Prostate gland (tissue), 2 donors: ENCODE measurements at regions not wholly inside any gene's neighbourhood (a gene's known extent, or its start where the extent isn't known, plus 50 kb on each side); places are given as distances from the start of the nearest gene placed in this dataset.

Experiments used
- DNase-seq: peaks from one replicate; pipeline ENCODE4 v3.0.0-alpha.2; 2019; ENCODE audit warnings: low spot score
- H3K27ac ChIP-seq, 2 donors: fragments of 200-600 bp; sonication (generic); 2 replicates each; pipeline ENCODE4 v1.5.1; 2017 to 2019
- H3K27me3 ChIP-seq: fragments of 200-600 bp; sonication (generic); replicated peaks from 2 replicates; pipeline ENCODE4 v1.5.1; 2019; ENCODE audit not compliant: insufficient read depth
- H3K36me3 ChIP-seq, 2 donors: fragments of 200-600 bp; sonication (generic); 1 replicate in 1 of 2; 2 replicates in 1 of 2; pipeline versions ENCODE4 v1.5.1 to v1.8.1; 2017 to 2019
- H3K4me1 ChIP-seq: fragments of 200-600 bp; sonication (generic); replicated peaks from 2 replicates; pipeline ENCODE4 v1.5.1; 2019
- H3K4me3 ChIP-seq, 2 donors: fragments of 200-600 bp; sonication (generic); 2 replicates each; pipeline ENCODE4 v1.5.1; 2017 to 2019
- H3K9me3 ChIP-seq: fragments of 200-600 bp; sonication (generic); 2 replicates; pipeline ENCODE4 v1.5.1; 2017
- CTCF ChIP-seq, 4 experiments: fragments of 200-600 bp in 2 of 4; fragments of 450-650 bp in 2 of 4; sonication (generic) in 2 of 4; IDR thresholded peaks; 1 replicate in 3 of 4; 2 replicates in 1 of 4; pipeline ENCODE4 v1.5.1; 2016 to 2019; ENCODE audit warnings: antibody characterized with exemption in 4 of 4, mild to moderate bottlenecking in 2 of 4, moderate library complexity in 2 of 4
- POLR2A ChIP-seq: fragments of 450-650 bp; IDR thresholded peaks from one replicate; pipeline ENCODE4 v1.6.1; 2016; ENCODE audit warnings: antibody characterized with exemption, mild to moderate bottlenecking
- POLR2AphosphoS5 ChIP-seq: sonication (generic); formaldehyde crosslinking; IDR thresholded peaks from one replicate; pipeline ENCODE4 v1.6.1; 2017; ENCODE audit warnings: antibody characterized with exemption
- WGBS: methylation state at CpG from one replicate; pipeline ENCODE4 v1.1.5; 2018; 5-methylcytosine and 5-hydroxymethylcytosine counted together
- intact Hi-C: fragments of 100-400 bp; cut with DNase I; formaldehyde crosslinking; loops from one replicate; pipeline ENCODE4 v1.14.2; 2022

- no peak for DNase-seq
- no peaks in the 10 kb centered on the region for H3K9me3 ChIP-seq
- no peaks in the 10 kb centered on the region for H3K36me3 ChIP-seq
- no peak overlapping the region for H3K4me3 ChIP-seq
- intact Hi-C loops = no loop called here
- WGBS = 82% methylated on average over 4 of the region's 4 CpGs
- TF ChIP-seq CTCF (IDR thresholded peaks at IDR 0.05) = no peak
- no peak for TF ChIP-seq POLR2AphosphoS5
- TF ChIP-seq POLR2A = no peak
- no peaks in the 10 kb centered on the region for H3K4me1 ChIP-seq
- no peak overlapping the region for H3K27ac ChIP-seq
- no peaks in the 10 kb centered on the region for H3K27me3 ChIP-seq
These were observed 122.7 kb downstream of the MATN1 start for GRCh38 chr1:30600706-30601105.

- intact Hi-C loops = no loop called here
- DNase-seq = no peak
- Histone ChIP-seq H3K4me1 (no peaks in the 10 kb centered on the region), H3K4me3 (no peak overlapping the region), H3K36me3 (no peaks in the 10 kb centered on the region), H3K9me3 (no peaks in the 10 kb centered on the region), H3K27ac (no peak overlapping the region), H3K27me3 (no peaks in the 10 kb centered on the region)
- no peak for TF ChIP-seq CTCF (IDR thresholded peaks at IDR 0.05)
- no peak for TF ChIP-seq POLR2A
- no peak for TF ChIP-seq POLR2AphosphoS5
- WGBS = 70% methylated on average over 9 of the region's 9 CpGs
These were observed 123.1 kb downstream of the MATN1 start for GRCh38 chr1:30600258-30600657.

- intact Hi-C loops = no loop called here
- no peaks in the 10 kb centered on the region for H3K27me3 ChIP-seq
- DNase-seq = no peak
- H3K27ac ChIP-seq = no peak overlapping the region
- no peak overlapping the region for H3K4me3 ChIP-seq
- WGBS = 78% methylated on average over 5 of the region's 5 CpGs
- H3K9me3 ChIP-seq = no peaks in the 10 kb centered on the region
- no peaks in the 10 kb centered on the region for H3K4me1 ChIP-seq
- no peaks in the 10 kb centered on the region for H3K36me3 ChIP-seq
- no peak for TF ChIP-seq POLR2A
- TF ChIP-seq POLR2AphosphoS5 = no peak
- TF ChIP-seq CTCF (IDR thresholded peaks at IDR 0.05) = no peak
These were observed 123.7 kb downstream of the MATN1 start for GRCh38 chr1:30599721-30600120.

- no peak overlapping the region for H3K27ac ChIP-seq
- intact Hi-C loops = no loop called here
- H3K36me3 ChIP-seq = no peaks in the 10 kb centered on the region
- no peak overlapping the region for H3K4me3 ChIP-seq
- no peaks in the 10 kb centered on the region for H3K27me3 ChIP-seq
- 84% methylated on average over 4 of the region's 4 CpGs for WGBS
- no peaks in the 10 kb centered on the region for H3K4me1 ChIP-seq
- TF ChIP-seq POLR2A (no peak), POLR2AphosphoS5 (no peak), CTCF (IDR thresholded peaks at IDR 0.05) (no peak)
- no peak for DNase-seq
- H3K9me3 ChIP-seq = no peaks in the 10 kb centered on the region
These were observed 124.7 kb downstream of the MATN1 start for GRCh38 chr1:30598571-30599114.

- no peak for DNase-seq
- Histone ChIP-seq H3K4me1 (no peaks in the 10 kb centered on the region), H3K27me3 (no peaks in the 10 kb centered on the region), H3K27ac (no peak overlapping the region), H3K9me3 (no peaks in the 10 kb centered on the region), H3K4me3 (no peak overlapping the region), H3K36me3 (no peaks in the 10 kb centered on the region)
- intact Hi-C loops = no loop called here
- 60% methylated on average over 6 of the region's 6 CpGs for WGBS
- TF ChIP-seq CTCF (IDR thresholded peaks at IDR 0.05) (no peak), POLR2A (no peak), POLR2AphosphoS5 (no peak)
These were observed 125.7 kb downstream of the MATN1 start for GRCh38 chr1:30597711-30598110.
